GM12875 (cell line): ENCODE measurements at regions not wholly inside any gene's neighbourhood (a gene's known extent, or its start where the extent isn't known, plus 50 kb on each side); places are given as distances from the start of the nearest gene placed in this dataset.
"Not testable (repeated sequence)": the region's sequence is repeated elsewhere in the genome, so short reads cannot be mapped to it uniquely, and the experiment has no call there.

ENCODE experiments used
- H3K4me3 ChIP-seq: one replicate; pipeline ENCODE4 v1.5.1; 2011; ENCODE audit warnings: low read depth, low read length, control low read depth
- TF ChIP-seq, protein P1 (sequence below): IDR thresholded peaks from 2 replicates; pipeline ENCODE4 v1.5.1; 2011; ENCODE audit warnings: low read depth, mild to moderate bottlenecking, control low read depth, inconsistent platforms, low read length, moderate library complexity, borderline replicate concordance; ENCODE audit not compliant: insufficient read depth

DNA sequence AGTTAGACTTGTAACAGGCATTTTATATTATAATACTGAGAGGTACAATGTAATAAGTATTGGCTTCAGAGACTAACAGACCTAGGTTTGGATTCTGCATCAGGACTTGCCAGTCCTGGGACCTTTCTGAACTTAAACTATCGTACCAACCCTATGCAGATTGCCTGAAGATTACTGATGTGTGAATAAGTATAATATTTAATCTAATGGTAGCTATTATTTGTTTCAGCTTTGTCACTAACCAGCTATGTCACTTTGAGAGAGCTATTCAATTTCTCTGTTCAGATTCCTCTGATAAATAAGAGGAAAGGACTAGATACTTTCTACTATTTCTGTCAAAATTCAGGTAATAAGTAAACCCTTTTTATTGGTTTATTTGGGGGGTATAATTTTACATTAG lies 184.4 kb upstream of the NECTIN3 start:
- TF ChIP-seq, protein P1, sequence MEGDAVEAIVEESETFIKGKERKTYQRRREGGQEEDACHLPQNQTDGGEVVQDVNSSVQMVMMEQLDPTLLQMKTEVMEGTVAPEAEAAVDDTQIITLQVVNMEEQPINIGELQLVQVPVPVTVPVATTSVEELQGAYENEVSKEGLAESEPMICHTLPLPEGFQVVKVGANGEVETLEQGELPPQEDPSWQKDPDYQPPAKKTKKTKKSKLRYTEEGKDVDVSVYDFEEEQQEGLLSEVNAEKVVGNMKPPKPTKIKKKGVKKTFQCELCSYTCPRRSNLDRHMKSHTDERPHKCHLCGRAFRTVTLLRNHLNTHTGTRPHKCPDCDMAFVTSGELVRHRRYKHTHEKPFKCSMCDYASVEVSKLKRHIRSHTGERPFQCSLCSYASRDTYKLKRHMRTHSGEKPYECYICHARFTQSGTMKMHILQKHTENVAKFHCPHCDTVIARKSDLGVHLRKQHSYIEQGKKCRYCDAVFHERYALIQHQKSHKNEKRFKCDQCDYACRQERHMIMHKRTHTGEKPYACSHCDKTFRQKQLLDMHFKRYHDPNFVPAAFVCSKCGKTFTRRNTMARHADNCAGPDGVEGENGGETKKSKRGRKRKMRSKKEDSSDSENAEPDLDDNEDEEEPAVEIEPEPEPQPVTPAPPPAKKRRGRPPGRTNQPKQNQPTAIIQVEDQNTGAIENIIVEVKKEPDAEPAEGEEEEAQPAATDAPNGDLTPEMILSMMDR = no peak
- H3K4me3 ChIP-seq = no peak overlapping the region

DNA sequence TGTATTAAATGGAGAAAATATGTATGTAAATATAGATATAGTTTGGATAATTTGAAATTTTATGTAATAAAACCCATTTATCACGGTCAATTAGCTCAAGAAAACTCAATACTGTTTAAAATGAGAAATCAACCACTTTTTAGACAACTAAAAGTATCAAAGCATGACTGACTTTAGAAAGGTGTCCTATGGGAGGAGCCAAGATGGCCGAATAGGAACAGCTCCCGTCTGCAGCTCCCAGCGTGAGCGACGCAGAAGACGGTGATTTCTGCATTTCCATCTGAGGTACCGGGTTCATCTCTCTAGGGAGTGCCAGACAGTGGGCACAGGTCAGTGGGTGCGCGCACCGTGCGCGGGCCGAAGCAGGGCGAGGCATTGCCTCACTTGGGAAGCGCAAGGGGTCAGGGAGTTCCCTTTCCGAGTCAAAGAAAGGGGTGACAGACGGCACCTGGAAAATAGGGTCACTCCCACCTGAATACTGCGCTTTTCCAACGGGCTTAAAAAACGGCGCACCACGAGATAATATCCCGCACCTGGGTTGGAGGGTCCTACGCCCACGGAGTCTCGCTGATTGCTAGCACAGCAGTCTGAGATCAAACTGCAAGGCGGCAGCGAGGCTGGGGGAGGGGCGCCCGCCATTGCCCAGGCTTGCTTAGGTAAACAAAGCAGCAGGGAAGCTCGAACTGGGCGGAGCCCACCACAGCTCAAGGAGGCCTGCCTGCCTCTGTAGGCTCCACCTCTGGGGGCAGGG lies 182.8 kb upstream of the NECTIN3 start:
- H3K4me3 ChIP-seq = not testable (repeated sequence)

DNA sequence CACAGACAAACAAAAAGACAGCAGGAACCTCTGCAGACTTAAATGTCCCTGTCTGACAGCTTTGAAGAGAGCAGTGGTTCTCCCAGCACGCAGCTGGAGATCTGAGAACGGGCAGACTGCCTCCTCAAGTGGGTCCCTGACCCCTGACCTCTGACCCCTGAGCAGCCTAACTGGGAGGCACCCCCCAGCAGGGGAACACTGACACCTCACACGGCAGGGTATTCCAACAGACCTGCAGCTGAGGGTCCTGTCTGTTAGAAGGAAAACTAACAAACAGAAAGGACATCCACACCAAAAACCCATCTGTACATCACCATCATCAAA lies 182.3 kb upstream of the NECTIN3 start:
- not testable (repeated sequence) for H3K4me3 ChIP-seq

DNA sequence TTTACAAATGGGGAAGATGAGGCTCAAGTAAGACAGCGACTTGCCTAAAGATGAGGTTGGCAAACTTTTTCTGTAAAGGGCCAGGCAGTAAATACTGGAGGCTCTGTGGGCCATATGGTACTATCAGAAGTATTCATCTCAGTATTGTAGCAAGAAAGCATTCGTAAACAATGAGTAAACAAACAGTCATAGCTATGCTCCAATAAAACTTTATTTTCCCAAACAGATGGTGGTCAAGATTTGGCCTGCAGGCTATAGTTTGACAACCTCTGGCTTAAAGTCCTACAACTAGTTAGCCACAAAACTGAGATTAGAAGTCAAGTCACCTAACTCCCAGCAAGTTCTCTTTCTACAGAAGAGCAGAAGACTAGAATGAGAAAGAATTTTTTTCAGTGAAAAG lies 177.0 kb upstream of the NECTIN3 start:
- H3K4me3 ChIP-seq = no peak overlapping the region
- TF ChIP-seq, protein P1 = no peak

DNA sequence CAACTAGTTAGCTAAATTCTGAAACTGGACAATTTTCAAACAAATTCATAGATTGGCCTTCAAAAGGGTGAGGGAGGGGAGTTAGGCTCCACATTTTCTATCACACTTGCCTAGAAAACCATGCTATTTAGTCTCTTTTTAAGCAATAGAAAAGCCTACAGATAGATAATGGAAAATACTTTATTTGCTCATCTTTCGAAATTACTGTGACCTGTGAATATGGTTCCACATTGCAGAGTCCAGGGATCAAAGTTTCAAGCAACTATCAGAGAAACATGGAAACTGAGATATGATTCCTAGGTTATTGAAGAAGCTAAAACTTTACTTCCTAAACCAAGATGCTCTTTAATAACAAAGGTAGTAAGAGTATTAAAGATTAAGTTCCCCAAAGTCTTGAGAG lies 176.6 kb upstream of the NECTIN3 start:
- H3K4me3 ChIP-seq = no peak overlapping the region
- TF ChIP-seq, protein P1 = no peak

DNA sequence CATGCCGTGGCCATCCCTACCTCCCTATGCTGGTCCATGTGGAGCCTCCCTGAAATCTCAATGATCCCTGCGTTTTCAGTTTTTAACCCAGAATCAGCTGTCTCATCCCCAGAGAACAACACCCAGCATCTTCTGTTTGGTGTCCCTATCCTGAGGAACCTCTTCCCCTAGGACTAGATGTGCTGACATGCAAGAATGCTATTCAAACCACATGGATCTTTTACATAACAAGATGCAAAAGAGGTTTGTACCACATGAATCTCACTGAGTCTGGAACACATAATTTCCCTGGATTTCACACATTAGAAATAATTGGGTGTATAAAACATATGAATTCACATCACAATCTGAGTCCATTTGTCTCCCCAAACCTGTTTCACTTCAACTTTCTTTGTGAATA lies 174.6 kb upstream of the NECTIN3 start:
- TF ChIP-seq, protein P1 = no peak
- no peak overlapping the region for H3K4me3 ChIP-seq

DNA sequence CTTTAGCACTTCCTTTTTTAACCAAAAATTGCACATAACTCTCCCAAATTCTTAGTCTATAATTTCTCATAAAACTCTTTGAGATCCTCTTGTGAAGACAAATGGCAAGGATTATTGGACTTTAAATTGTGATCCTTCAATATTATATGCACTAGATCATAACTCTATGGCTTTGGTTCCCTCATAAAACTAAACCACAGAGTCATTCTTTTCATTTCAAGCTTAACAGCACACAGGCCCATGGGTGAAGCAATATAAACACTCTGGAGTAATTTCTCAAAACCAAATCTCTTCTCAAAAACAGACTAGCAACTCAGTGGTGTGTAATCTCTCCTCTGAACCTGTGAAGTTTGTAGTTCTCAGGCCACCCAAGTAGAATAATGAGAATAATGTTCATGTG lies 171.0 kb upstream of the NECTIN3 start:
- no peak overlapping the region for H3K4me3 ChIP-seq
- TF ChIP-seq, protein P1 = no peak

DNA sequence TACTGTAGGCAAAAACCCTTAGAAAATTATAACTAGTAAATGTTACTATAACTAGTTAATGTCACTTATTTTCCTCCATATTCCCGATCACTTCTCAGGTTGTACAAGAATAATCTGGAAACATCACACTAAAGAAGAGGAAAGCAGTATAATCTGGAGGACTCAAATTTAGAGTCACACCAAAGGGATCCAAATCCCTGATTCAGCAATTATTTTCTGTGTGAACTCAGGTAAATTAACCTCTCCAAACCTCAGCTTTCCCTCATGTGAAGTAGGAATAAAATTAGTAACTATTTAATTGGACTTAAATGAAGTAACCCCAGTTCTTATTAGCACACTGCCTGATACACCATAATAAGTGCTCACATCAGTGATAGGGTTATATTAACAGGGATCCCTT lies 170.1 kb upstream of the NECTIN3 start:
- TF ChIP-seq, protein P1 = no peak
- H3K4me3 ChIP-seq = no peak overlapping the region
